SJSA1 (cell line): ENCODE measurements at regions not wholly inside any gene's neighbourhood (a gene's known extent, or its start where the extent isn't known, plus 50 kb on each side); places are given as distances from the start of the nearest gene placed in this dataset.

Experiments
- DNase-seq, 2 experiments: peaks; one replicate each; pipeline ENCODE4 v3.0.0-alpha.2; 2015 to 2020; ENCODE audit warnings: low spot score in 2 of 2, low read depth in 1 of 2
- H3K27ac ChIP-seq: fragments of 250-450 bp; sonication (Bioruptor Pico); 2 replicates; pipeline ENCODE4 v1.5.1; 2020; ENCODE audit warnings: mild to moderate bottlenecking, moderate library complexity
- H3K27me3 ChIP-seq: fragments of 250-450 bp; sonication (Bioruptor Pico); replicated peaks from 2 replicates; pipeline ENCODE4 v1.5.1; 2020; ENCODE audit warnings: mild to moderate bottlenecking, moderate library complexity
- H3K36me3 ChIP-seq: fragments of 250-450 bp; sonication (Bioruptor Pico); 2 replicates; pipeline ENCODE4 v1.5.1; 2020; ENCODE audit warnings: mild to moderate bottlenecking
- H3K4me1 ChIP-seq: fragments of 250-450 bp; sonication (Bioruptor Pico); replicated peaks from 2 replicates; pipeline ENCODE4 v1.6.1; 2021; ENCODE audit warnings: mild to moderate bottlenecking
- H3K4me3 ChIP-seq: fragments of 250-450 bp; sonication (Bioruptor Pico); 2 replicates; pipeline ENCODE4 v1.5.1; 2020; ENCODE audit warnings: mild to moderate bottlenecking
- H3K9me3 ChIP-seq: fragments of 250-450 bp; sonication (Bioruptor Pico); replicated peaks from 2 replicates; pipeline ENCODE4 v1.5.1; 2020; ENCODE audit warnings: mild to moderate bottlenecking

DNA sequence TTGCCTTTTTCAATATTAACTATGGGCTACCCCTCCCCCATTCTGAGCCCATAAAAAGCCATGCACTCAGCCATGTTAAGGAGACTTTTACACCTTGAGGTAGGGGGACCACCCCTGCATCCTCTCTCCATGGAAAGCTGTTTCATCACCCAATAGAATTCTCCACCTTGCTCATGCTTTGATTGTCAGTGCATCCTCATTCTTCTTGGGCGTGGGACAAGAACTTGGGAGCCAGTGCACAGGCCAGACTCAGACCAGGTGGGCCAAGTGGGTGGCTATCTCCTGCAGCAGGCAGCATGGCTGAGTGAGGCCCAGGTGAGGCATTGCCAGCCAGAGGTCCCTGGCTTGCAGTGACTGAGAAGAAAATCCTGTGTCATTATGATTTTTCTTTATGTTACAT, 357.4 kb upstream of the CDIN1 start:
- no peaks in the 10 kb centered on the region for H3K27me3 ChIP-seq
- H3K36me3 ChIP-seq, result no peaks in the 10 kb centered on the region
- H3K4me3 ChIP-seq, result no peak overlapping the region
- no peaks in the 10 kb centered on the region; the same call in 1 of the 2 replicates for H3K9me3 ChIP-seq
- no peak for DNase-seq
- H3K4me1 ChIP-seq, result no peaks in the 10 kb centered on the region
- no peak overlapping the region for H3K27ac ChIP-seq

DNA sequence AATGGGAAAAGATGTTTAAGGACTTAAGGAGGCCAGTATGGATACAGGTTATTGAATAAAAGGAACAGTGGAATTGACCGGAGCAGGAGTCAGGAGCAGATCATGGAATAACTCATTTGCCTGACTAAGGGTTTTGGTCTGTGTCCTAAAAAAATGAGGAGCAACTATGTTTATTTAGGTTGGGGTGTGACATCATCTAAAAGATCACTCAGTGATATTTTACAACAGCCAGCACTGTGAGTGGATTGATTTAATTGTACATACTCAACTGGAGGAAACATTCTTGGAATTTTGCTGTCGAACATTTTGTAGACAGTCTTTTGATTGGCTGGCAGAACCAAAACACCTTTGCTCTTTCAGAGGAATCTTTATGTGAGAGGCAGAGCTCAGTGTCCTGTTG, 348.6 kb upstream of the CDIN1 start:
- DNase-seq, result no peak
- Histone ChIP-seq H3K36me3 (no peaks in the 10 kb centered on the region), H3K27me3 (no peaks in the 10 kb centered on the region), H3K4me1 (no peaks in the 10 kb centered on the region), H3K4me3 (no peak overlapping the region), H3K27ac (no peak overlapping the region), H3K9me3 (no peaks in the 10 kb centered on the region)

DNA sequence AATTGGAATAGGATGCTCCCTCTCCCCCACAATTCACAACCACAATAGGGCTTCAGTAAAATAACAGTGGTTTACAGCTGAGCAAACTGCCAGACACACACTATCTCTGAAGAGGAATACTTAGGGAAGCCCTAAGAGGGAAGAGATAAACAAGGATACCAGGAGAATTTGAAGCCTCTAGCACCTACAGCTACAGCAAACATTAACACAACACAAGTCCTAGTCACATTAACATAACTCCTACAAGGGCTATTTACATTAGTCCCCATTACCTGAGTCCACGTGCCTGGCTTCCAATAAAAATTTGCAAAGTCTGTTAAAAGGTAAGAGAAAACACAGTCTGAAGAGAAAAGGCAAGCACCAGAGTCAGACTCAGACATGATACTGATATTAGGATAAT, 346.9 kb upstream of the CDIN1 start:
- H3K4me1 ChIP-seq, result no peaks in the 10 kb centered on the region
- no peaks in the 10 kb centered on the region for H3K36me3 ChIP-seq
- no peak overlapping the region for H3K27ac ChIP-seq
- DNase-seq, result no peak
- no peaks in the 10 kb centered on the region for H3K27me3 ChIP-seq
- H3K4me3 ChIP-seq, result no peak overlapping the region
- H3K9me3 ChIP-seq, result no peaks in the 10 kb centered on the region

DNA sequence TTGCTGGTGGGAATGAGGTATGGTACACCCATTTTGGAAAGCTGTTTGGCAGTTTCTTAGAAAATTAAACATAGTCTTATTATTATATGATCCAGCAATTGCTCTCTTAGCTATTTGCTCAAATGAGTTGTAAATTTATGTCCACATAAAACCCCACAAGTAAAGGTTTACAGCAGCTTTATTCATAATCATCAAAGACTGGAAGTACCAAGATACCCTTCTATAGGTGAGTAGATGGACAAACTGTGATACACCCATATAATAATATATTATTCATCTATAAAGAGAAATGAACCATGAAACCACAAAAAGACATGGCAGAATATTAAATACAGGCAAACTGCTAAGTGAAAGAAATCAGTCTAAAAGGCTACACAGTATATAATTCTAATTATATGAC, 344.7 kb upstream of the CDIN1 start:
- Histone ChIP-seq H3K27ac (no peak overlapping the region), H3K27me3 (no peaks in the 10 kb centered on the region), H3K4me3 (no peak overlapping the region), H3K9me3 (no peaks in the 10 kb centered on the region), H3K36me3 (no peaks in the 10 kb centered on the region), H3K4me1 (no peaks in the 10 kb centered on the region)
- DNase-seq, result no peak

DNA sequence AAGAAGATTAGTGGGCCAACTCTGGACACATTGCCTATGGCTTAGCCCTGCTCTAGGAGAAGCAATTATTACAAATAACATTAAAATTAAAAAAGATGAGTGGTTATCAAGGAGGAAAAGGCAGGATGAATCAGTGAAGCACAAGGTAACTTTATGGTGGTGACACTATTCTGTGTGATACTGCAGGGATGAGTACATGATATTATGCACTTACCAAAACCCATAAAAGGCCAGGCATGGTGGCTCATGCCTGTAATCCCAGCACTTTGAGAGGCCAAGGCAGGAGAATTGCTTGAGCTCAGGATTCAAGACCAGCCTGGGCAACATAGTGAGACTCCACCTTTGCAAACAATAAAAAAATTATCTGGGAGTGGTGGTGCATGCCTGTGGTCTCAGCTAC, 344.3 kb upstream of the CDIN1 start:
- Histone ChIP-seq H3K27me3 (no peaks in the 10 kb centered on the region), H3K27ac (no peak overlapping the region), H3K4me1 (no peaks in the 10 kb centered on the region), H3K4me3 (no peak overlapping the region), H3K36me3 (no peaks in the 10 kb centered on the region), H3K9me3 (no peaks in the 10 kb centered on the region)
- no peak for DNase-seq

DNA sequence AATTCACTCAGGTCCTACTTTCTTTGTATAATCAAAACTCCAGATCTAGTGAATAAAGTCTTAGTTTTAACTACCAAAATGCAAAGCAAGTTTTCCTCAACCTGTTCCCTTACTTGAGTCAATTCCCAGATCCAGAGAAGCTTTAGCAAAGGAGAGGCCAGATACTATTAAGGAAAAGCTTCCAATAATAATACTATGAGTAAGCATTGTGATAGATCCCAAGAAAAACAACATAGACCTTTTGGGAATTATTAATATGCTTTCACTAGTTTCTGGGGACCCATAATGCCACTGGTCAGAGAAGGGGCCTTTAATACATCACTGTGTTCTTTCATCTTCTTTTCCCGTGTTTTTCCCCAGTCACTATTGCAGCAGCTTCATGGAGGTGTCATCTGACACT, 339.9 kb upstream of the CDIN1 start:
- DNase-seq, result no peak
- H3K4me1 ChIP-seq, result no peaks in the 10 kb centered on the region
- no peaks in the 10 kb centered on the region for H3K9me3 ChIP-seq

DNA sequence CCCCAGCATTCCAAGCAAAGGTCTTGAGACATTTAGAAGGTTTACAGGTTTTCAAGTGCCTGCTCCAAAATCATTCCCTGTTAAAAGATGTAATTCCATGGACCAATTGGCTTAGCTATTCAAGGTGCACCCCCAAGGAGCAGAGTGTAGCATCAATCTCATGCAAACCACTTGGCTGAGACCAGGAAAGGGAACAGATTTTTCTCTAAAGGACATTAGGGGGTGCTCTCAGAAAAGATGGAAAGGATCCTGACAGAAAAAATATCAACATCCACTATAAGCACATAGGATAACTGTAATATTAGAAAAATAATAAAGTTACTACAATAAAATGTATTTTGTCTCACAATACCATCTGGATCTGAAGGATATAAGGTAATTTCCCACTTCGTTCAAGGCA, 328.0 kb upstream of the CDIN1 start:
- Histone ChIP-seq H3K27me3 (no peaks in the 10 kb centered on the region), H3K9me3 (0 out of 2 replicates have a peak, but pooled peaks cover 3% of the 10 kb centered on the region), H3K4me3 (no peak overlapping the region), H3K4me1 (no peaks in the 10 kb centered on the region), H3K36me3 (no peaks in the 10 kb centered on the region), H3K27ac (no peak overlapping the region)
- DNase-seq, result no peak

More for the DNA sequence above, 339.9 kb upstream of the CDIN1 start:
- no peaks in the 10 kb centered on the region for H3K36me3 ChIP-seq
- no peak overlapping the region for H3K27ac ChIP-seq
- no peaks in the 10 kb centered on the region for H3K27me3 ChIP-seq
- H3K4me3 ChIP-seq, result no peak overlapping the region

DNA sequence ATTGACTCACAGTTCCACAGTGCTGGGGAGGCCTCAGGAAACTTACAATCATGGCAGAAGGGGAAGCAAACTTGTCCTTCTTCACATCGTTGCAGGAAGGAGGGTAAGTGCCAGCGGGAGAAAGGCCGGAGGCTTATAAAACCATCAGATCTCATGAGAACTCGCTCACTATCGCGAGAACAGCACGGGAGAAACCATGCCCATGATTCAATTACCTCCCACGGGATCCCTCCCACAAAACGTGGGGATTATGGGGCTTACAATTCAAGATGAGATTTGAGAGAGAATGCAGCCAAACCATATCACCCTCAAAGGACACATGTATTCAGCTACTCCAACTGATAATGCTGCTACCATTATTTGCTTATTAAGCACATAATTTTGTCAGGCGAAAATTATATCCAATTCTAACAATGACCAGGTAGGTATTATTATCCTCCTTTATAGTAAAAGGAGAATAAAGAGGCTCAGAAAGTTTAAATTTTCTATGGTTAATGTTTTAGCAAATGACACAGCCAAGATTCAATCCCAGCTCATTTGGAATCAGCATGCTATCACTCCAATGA, 327.2 kb upstream of the CDIN1 start:
- H3K9me3 ChIP-seq, result 0 out of 2 replicates have a peak, but pooled peaks cover 3% of the 10 kb centered on the region
- H3K4me1 ChIP-seq, result no peaks in the 10 kb centered on the region

DNA sequence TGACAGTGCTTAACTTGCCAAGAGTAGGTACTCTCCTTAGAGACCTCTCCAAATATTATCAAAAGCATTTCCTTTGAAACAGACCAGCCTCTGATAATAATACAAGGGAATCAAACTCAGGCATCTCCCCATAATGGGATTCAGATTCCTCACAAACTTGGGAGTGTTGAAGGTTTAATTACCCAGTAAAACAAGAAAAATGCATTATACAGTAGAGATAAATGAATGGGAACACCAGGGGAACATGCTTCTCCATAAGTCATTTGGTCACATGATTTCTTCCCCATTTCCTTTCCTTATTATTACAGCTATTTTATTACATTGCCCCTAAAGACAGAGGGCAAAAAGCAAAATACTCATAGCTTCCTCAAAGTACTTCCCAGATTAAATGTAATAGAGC, 325.0 kb upstream of the CDIN1 start:
- Histone ChIP-seq H3K27ac (no peak overlapping the region), H3K36me3 (no peaks in the 10 kb centered on the region), H3K9me3 (0 out of 2 replicates have a peak, but pooled peaks cover 3% of the 10 kb centered on the region), H3K4me1 (no peaks in the 10 kb centered on the region), H3K4me3 (no peak overlapping the region), H3K27me3 (no peaks in the 10 kb centered on the region)
- DNase-seq, result no peak

More for the DNA sequence above, 327.2 kb upstream of the CDIN1 start:
- H3K36me3 ChIP-seq, result no peaks in the 10 kb centered on the region
- DNase-seq, result no peak
- H3K27me3 ChIP-seq, result no peaks in the 10 kb centered on the region
- no peak overlapping the region for H3K4me3 ChIP-seq
- H3K27ac ChIP-seq, result no peak overlapping the region

DNA sequence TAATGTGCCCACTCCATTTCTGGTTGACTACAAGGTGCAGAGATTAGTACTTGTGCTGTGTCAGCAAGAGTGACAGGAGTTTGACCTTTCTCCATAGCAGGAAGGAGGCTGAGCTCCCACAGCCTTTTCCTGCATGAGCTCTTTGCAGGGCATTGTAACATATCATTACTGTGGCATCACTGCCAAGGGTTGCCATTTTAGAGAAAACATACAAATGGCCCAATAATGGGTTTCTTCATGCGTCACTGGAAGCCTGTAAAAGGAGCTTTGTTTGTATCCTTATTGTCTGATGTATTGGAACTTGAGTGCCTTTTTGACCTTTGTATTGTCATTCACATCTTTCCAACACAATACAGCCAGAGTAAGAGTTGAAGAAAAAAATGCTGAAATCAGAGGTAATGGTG, 323.0 kb upstream of the CDIN1 start:
- 0 out of 2 replicates have a peak, but pooled peaks cover 3% of the 10 kb centered on the region for H3K9me3 ChIP-seq
- DNase-seq, result no peak

DNA sequence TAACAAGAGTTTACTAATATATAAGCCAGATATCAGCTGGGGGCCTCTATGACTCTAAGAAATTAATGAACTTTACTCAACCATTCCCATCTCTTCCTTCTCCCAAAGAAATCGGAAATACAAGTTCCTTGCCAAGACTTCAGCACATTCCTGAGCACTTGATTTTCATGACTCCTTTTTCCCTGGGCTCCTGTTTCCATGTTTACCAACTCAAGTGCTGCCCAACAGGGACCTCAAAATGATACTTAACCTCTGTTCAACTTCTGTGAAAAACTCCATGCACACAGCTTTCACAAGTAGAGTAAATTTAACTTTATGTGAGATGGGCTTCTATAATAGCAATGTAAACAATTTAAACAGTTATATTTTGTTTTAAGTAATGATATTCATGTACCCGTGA, 315.8 kb upstream of the CDIN1 start:
- Histone ChIP-seq H3K27me3 (no peaks in the 10 kb centered on the region), H3K9me3 (no peaks in the 10 kb centered on the region), H3K36me3 (no peaks in the 10 kb centered on the region), H3K4me3 (no peak overlapping the region), H3K27ac (no peak overlapping the region), H3K4me1 (no peaks in the 10 kb centered on the region)
- no peak for DNase-seq

More for the DNA sequence above, 323.0 kb upstream of the CDIN1 start:
- no peak overlapping the region for H3K4me3 ChIP-seq
- H3K27me3 ChIP-seq, result no peaks in the 10 kb centered on the region
- H3K4me1 ChIP-seq, result no peaks in the 10 kb centered on the region
- H3K27ac ChIP-seq, result no peak overlapping the region
- H3K36me3 ChIP-seq, result no peaks in the 10 kb centered on the region

DNA sequence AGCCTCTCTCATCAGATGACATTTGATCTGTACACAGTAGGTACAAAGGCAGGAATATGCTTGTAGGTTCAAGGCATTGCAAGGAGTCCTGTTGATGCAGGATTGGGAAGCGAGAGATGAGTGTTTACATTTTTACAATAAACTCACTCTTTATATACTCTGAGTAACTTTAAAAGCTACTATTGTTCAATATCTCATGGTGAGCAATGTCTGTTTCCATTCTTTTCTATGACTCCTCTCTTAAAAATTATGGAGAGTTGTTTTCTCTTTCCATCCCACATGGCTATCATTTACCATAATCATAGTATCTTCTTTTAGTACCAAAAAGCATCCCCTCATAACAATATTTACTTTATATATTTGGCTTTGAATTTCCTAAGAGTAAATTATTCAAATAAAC, 314.0 kb upstream of the CDIN1 start:
- Histone ChIP-seq H3K36me3 (no peaks in the 10 kb centered on the region), H3K27ac (no peak overlapping the region), H3K9me3 (no peaks in the 10 kb centered on the region), H3K4me1 (no peaks in the 10 kb centered on the region), H3K4me3 (no peak overlapping the region), H3K27me3 (no peaks in the 10 kb centered on the region)
- no peak for DNase-seq

DNA sequence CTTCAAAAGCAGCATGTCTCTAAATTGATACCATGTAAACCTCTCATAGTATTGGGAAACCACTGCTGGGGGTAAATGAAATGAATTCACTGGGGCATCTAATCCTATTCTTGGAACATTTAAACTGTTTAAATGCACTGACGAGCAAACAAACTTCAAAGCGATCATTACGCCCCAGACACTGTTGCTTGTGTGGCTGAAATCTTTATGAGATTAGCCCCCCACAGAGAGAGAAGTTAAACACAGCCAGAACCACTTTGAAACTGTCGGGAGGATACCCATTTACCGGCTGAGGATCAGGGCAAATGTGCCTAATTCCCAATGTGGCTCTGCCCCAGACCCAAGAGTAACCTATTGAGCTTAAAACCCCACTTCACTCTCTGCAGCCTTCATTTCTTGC, 308.4 kb upstream of the CDIN1 start:
- Histone ChIP-seq H3K27me3 (no peaks in the 10 kb centered on the region), H3K27ac (no peak overlapping the region), H3K4me1 (no peaks in the 10 kb centered on the region), H3K36me3 (no peaks in the 10 kb centered on the region), H3K9me3 (no peaks in the 10 kb centered on the region), H3K4me3 (no peak overlapping the region)
- no peak for DNase-seq

DNA sequence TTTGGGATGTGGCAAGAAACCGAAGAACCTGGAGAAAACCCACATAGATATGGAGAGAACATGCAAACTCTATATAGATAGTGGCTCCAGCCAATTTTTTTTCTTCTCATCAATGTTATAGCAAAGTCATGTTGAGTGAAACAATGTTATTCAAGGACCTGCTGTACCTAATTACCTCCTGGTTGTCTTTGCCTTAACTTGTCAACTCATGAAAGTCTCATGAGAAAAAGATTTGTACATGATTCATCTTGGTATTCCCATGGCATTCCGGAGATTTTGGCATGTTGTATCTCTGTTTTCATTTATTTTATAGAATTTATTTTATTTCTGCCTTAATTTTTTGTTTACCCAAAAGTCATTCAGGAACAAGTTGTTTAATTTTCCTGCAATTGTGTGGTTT, 303.8 kb upstream of the CDIN1 start:
- no peak for DNase-seq
- Histone ChIP-seq H3K9me3 (peaks cover 6% of the 10 kb centered on the region), H3K36me3 (no peaks in the 10 kb centered on the region), H3K27ac (no peak overlapping the region), H3K4me3 (no peak overlapping the region), H3K27me3 (no peaks in the 10 kb centered on the region), H3K4me1 (no peaks in the 10 kb centered on the region)

DNA sequence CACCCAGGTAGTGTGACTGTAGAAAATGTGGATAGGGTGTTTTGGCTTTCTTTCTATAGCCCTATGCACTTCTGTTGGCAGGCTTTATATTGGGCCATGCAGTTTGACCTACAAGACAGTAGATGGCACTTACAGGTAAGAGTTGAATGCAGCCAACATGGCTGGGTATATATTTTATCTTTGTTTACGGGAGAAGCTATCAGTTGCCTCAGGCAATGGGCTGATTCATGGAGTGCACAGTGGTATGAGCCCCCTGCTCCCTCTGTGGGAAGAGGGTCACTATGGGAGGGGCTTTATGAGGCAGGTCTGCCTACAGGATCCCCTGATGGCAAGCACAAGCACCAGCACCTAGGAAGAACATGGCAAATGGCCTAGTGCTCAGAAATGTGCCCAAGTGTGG, 301.2 kb upstream of the CDIN1 start:
- DNase-seq, result no peak
- H3K4me1 ChIP-seq, result no peaks in the 10 kb centered on the region
- H3K4me3 ChIP-seq, result no peak overlapping the region
- H3K27ac ChIP-seq, result no peak overlapping the region
- no peaks in the 10 kb centered on the region for H3K36me3 ChIP-seq
- no peaks in the 10 kb centered on the region for H3K27me3 ChIP-seq
- peaks cover 6% of the 10 kb centered on the region for H3K9me3 ChIP-seq
